Sigmoid colon (tissue), 6 donors: ENCODE measurements at regions not wholly inside any gene's neighbourhood (a gene's known extent, or its start where the extent isn't known, plus 50 kb on each side); places are given as distances from the start of the nearest gene placed in this dataset.

Experiments
- DNase-seq: peaks from one replicate; pipeline ENCODE4 v3.0.0-alpha.2; 2019
- H3K27ac ChIP-seq, 4 donors: fragments of 200-600 bp; sonication (generic); one replicate each; pipeline ENCODE4 v1.5.1; 2016 to 2019; ENCODE audit warnings: mild to moderate bottlenecking in 1 of 4
- H3K27me3 ChIP-seq, 3 donors: fragments of 200-600 bp; sonication (generic); one replicate each; pipeline ENCODE4 v1.5.1; 2019; ENCODE audit warnings: mild to moderate bottlenecking in 1 of 3
- H3K36me3 ChIP-seq, 4 donors: fragments of 200-600 bp; sonication (generic); one replicate each; pipeline ENCODE4 v1.5.1; 2016 to 2019
- H3K4me1 ChIP-seq, 4 donors: fragments of 200-600 bp; sonication (generic); one replicate each; pipeline ENCODE4 v1.5.1; 2017 to 2019
- H3K4me3 ChIP-seq, 4 donors: fragments of 200-600 bp; sonication (generic); one replicate each; pipeline ENCODE4 v1.5.1; 2017 to 2019; ENCODE audit warnings: mild to moderate bottlenecking in 2 of 4, moderate library complexity in 1 of 4
- H3K9me3 ChIP-seq, 4 donors: fragments of 200-600 bp in 3 of 4; sonication (generic) in 3 of 4; one replicate each; pipeline versions ENCODE4 v1.5.1 to v1.6.1; 2013 to 2019
- CTCF ChIP-seq, 4 experiments: fragments of 450-650 bp in 3 of 4; fragments of 200-600 bp in 1 of 4; IDR thresholded peaks; one replicate each; pipeline ENCODE4 v1.5.1; 2016 to 2019; ENCODE audit warnings: antibody characterized with exemption in 4 of 4, mild to moderate bottlenecking in 3 of 4, moderate library complexity in 2 of 4
- EP300 ChIP-seq, 4 donors: sonication (generic); formaldehyde crosslinking; IDR thresholded peaks; one replicate each; pipeline ENCODE4 v1.6.1; 2017; ENCODE audit warnings: antibody characterized with exemption in 4 of 4
- POLR2A ChIP-seq, 2 donors: fragments of 450-650 bp; IDR thresholded peaks; one replicate each; pipeline ENCODE4 v1.6.1; 2016; ENCODE audit warnings: antibody characterized with exemption in 2 of 2, mild to moderate bottlenecking in 2 of 2, moderate library complexity in 2 of 2
- POLR2AphosphoS5 ChIP-seq, 4 donors: sonication (generic); formaldehyde crosslinking; IDR thresholded peaks; one replicate each; pipeline ENCODE4 v1.6.1; 2017; ENCODE audit warnings: antibody characterized with exemption in 4 of 4
- WGBS, 2 donors: extraction: QIAGEN DNeasy Blood & Tissue Kit; methylation state at CpG; one replicate each; pipeline ENCODE4 v1.1.7; 2013; 5-methylcytosine and 5-hydroxymethylcytosine counted together
- intact Hi-C: fragments of 100-400 bp; cut with DNase I; formaldehyde crosslinking; loops from one replicate; pipeline ENCODE4 v1.15.1; 2023
- donor health status: healthy with polysubstance abuse.
- donor health status: healthy.

- Histone ChIP-seq H3K9me3 (no peaks in the 10 kb centered on the region), H3K27me3 (no peaks in the 10 kb centered on the region), H3K4me1 (no peaks in the 10 kb centered on the region), H3K27ac (no peak overlapping the region), H3K4me3 (no peak overlapping the region), H3K36me3 (no peaks in the 10 kb centered on the region)
- intact Hi-C loops, result no loop called here
- DNase-seq, result no peak
- TF ChIP-seq POLR2A (IDR thresholded peaks at IDR 0.05), result no peak
- no peak for TF ChIP-seq POLR2AphosphoS5 (IDR thresholded peaks at IDR 0.05)
- TF ChIP-seq EP300 (IDR thresholded peaks at IDR 0.05), result no peak
- no peak for TF ChIP-seq CTCF (IDR thresholded peaks at IDR 0.05)
- WGBS, 2 donors, result 86 to 89% methylated on average over 2 of the region's 2 CpGs
These were observed 199.8 kb downstream of the PDGFRA start for GRCh38 chr4:54428940-54429339.

GRCh38 chr4:54433686-54434085, 204.6 kb downstream of the PDGFRA start:
- Histone ChIP-seq H3K27me3 (no peaks in the 10 kb centered on the region), H3K4me1 (no peaks in the 10 kb centered on the region), H3K9me3 (no peaks in the 10 kb centered on the region), H3K27ac (no peak overlapping the region), H3K36me3 (no peaks in the 10 kb centered on the region), H3K4me3 (no peak overlapping the region)
- intact Hi-C loops, result no loop called here
- WGBS, 2 donors, result 39 to 70% methylated on average over 3 of the region's 3 CpGs
- TF ChIP-seq POLR2AphosphoS5 (IDR thresholded peaks at IDR 0.05), result no peak
- TF ChIP-seq CTCF (IDR thresholded peaks at IDR 0.05), result peak in 1 of 4 experiments; percentile 12
- DNase-seq, result no peak

- 17 to 42% methylated on average over 6 of the region's 6 CpGs for WGBS, 2 donors
- intact Hi-C loops, result loop anchor here (2.0 kb wide), 1 partner anchor 117 kb away; no protein-coding TSS in a partner anchor
- peak overlapping the region in 2 of 4 donors; percentile 7 to 11 for H3K4me3 ChIP-seq
- no peaks in the 10 kb centered on the region for H3K4me1 ChIP-seq
- no peaks in the 10 kb centered on the region for H3K36me3 ChIP-seq
- no peaks in the 10 kb centered on the region for H3K27me3 ChIP-seq
- H3K27ac ChIP-seq, result peak overlapping the region in 1 of 4 donors; percentile 3
- no peaks in the 10 kb centered on the region for H3K9me3 ChIP-seq
- DNase-seq, result peak; percentile 67
- no peak for TF ChIP-seq EP300 (IDR thresholded peaks at IDR 0.05)
- TF ChIP-seq CTCF (IDR thresholded peaks at IDR 0.05), result no peak
- TF ChIP-seq POLR2AphosphoS5 (IDR thresholded peaks at IDR 0.05), result no peak
- TF ChIP-seq POLR2A (IDR thresholded peaks at IDR 0.05), result no peak
These were observed 210.7 kb downstream of the PDGFRA start for GRCh38 chr4:54439831-54440243.

- H3K27me3 ChIP-seq, result no peaks in the 10 kb centered on the region
- H3K9me3 ChIP-seq, result no peaks in the 10 kb centered on the region
- no peaks in the 10 kb centered on the region for H3K4me1 ChIP-seq
- H3K4me3 ChIP-seq, result peak overlapping the region in 2 of 4 donors; percentile 7 to 11
- TF ChIP-seq CTCF (IDR thresholded peaks at IDR 0.05) (peak in 3 of 4 experiments; percentile 6 to 58 (median 30)), POLR2AphosphoS5 (IDR thresholded peaks at IDR 0.05) (no peak)
- peak overlapping the region in 2 of 4 donors; percentile 3 to 23 for H3K27ac ChIP-seq
- DNase-seq, result no peak
- no peaks in the 10 kb centered on the region for H3K36me3 ChIP-seq
- 27 to 37% methylated on average over 7 of the region's 7 CpGs for WGBS, 2 donors
- intact Hi-C loops, result loop anchor here (2.0 kb wide), 1 partner anchor 118 kb away; no protein-coding TSS in a partner anchor
These were observed 211.5 kb downstream of the PDGFRA start for GRCh38 chr4:54440394-54441136.

GRCh38 chr4:54445866-54446265, 211.9 kb upstream of the KIT start:
- intact Hi-C loops, result no loop called here
- H3K36me3 ChIP-seq, result no peaks in the 10 kb centered on the region
- H3K27me3 ChIP-seq, result no peaks in the 10 kb centered on the region
- TF ChIP-seq CTCF (IDR thresholded peaks at IDR 0.05) (no peak), POLR2AphosphoS5 (IDR thresholded peaks at IDR 0.05) (no peak), EP300 (IDR thresholded peaks at IDR 0.05) (no peak), POLR2A (IDR thresholded peaks at IDR 0.05) (no peak)
- DNase-seq, result no peak
- H3K4me3 ChIP-seq, result no peak overlapping the region
- H3K9me3 ChIP-seq, result peaks cover 0 to 4% (median 0%) of the 10 kb centered on the region in 4 donors
- no peaks in the 10 kb centered on the region for H3K4me1 ChIP-seq
- H3K27ac ChIP-seq, result no peak overlapping the region
